Mesodermal cell (in vitro differentiated cells): ENCODE measurements at regions not wholly inside any gene's neighbourhood (a gene's known extent, or its start where the extent isn't known, plus 50 kb on each side); places are given as distances from the start of the nearest gene placed in this dataset.

Experiments
- H3K27ac ChIP-seq: 2 replicates; pipeline ENCODE4 v1.7.0; 2013; ENCODE audit warnings: mild to moderate bottlenecking, low read depth, low read length, moderate library complexity; ENCODE audit not compliant: severe bottlenecking
- H3K36me3 ChIP-seq: 2 replicates; pipeline ENCODE4 v1.7.1; 2013; ENCODE audit warnings: mild to moderate bottlenecking, low read length, moderate library complexity; ENCODE audit not compliant: control insufficient read depth, insufficient read depth
- H3K4me1 ChIP-seq: one replicate; pipeline ENCODE4 v1.7.1; 2013; ENCODE audit warnings: mild to moderate bottlenecking, low read length; ENCODE audit not compliant: insufficient read depth, control insufficient read depth, poor library complexity, severe bottlenecking
- H3K4me3 ChIP-seq: 2 replicates; pipeline ENCODE4 v1.7.0; 2013; ENCODE audit warnings: low read length, control low read depth, mild to moderate bottlenecking; ENCODE audit not compliant: insufficient read depth, poor library complexity, severe bottlenecking; ENCODE audit errors: extremely low read depth
- H3K9me3 ChIP-seq: 2 replicates; pipeline ENCODE4 v1.7.1; 2013; ENCODE audit warnings: mild to moderate bottlenecking, low read length, moderate library complexity; ENCODE audit not compliant: control insufficient read depth
- WGBS, 2 experiments: methylation state at CpG; one replicate each; pipeline ENCODE4 v1.1.5; 2013; ENCODE audit warnings: missing lambda C conversion rate in 2 of 2; ENCODE audit not compliant: insufficient coverage in 2 of 2; 5-methylcytosine and 5-hydroxymethylcytosine counted together

GRCh38 chr13:73988461-73988860, 145.7 kb downstream of the KLF12 start:
- no peaks in the 10 kb centered on the region for H3K36me3 ChIP-seq
- WGBS, 2 experiments, result 100% methylated on average over 1 of the region's 1 CpG
- no peak overlapping the region for H3K4me3 ChIP-seq
- no peaks in the 10 kb centered on the region for H3K4me1 ChIP-seq
- no peak overlapping the region for H3K27ac ChIP-seq
- H3K9me3 ChIP-seq, result no peaks in the 10 kb centered on the region

- no peaks in the 10 kb centered on the region for H3K36me3 ChIP-seq
- H3K4me1 ChIP-seq, result no peaks in the 10 kb centered on the region
- no peak overlapping the region for H3K4me3 ChIP-seq
- H3K27ac ChIP-seq, result no peak overlapping the region
- H3K9me3 ChIP-seq, result no peaks in the 10 kb centered on the region
- no CpG with 5 or more reads among the region's 1 CpG for WGBS, 2 experiments
These were observed 146.6 kb downstream of the KLF12 start for GRCh38 chr13:73987618-73988017.

DNA sequence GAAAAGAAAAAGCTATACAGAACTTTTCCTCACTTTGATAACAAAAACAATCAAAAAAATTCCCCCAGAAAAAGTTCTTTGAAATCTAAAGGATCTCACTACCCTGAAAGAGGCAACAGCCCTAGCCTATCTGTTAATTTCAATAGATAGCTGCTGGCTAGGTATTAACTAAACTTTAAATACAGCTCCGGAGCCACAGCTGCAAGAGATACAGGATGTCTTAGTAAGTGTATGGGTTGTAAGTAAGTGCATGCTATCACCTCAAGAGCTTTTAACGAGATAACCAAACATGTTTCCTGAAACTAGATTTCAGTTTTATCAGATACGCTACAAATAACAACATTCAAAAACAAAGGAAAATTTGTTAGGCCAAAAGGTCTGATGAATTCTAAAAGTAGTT, 148.4 kb downstream of the KLF12 start:
- H3K9me3 ChIP-seq, result no peaks in the 10 kb centered on the region
- H3K4me1 ChIP-seq, result no peaks in the 10 kb centered on the region
- H3K36me3 ChIP-seq, result no peaks in the 10 kb centered on the region
- no CpG with 5 or more reads among the region's 3 CpGs for WGBS, 2 experiments
- H3K4me3 ChIP-seq, result no peak overlapping the region
- no peak overlapping the region for H3K27ac ChIP-seq

GRCh38 chr13:73984949-73985691, 149.1 kb downstream of the KLF12 start:
- H3K9me3 ChIP-seq, result no peaks in the 10 kb centered on the region
- H3K4me3 ChIP-seq, result no peak overlapping the region
- H3K27ac ChIP-seq, result peak overlapping the region; percentile 25
- H3K4me1 ChIP-seq, result no peaks in the 10 kb centered on the region
- no peaks in the 10 kb centered on the region for H3K36me3 ChIP-seq
- 79 to 85% methylated on average over 10 to 11 of the region's 11 CpGs for WGBS, 2 experiments

DNA sequence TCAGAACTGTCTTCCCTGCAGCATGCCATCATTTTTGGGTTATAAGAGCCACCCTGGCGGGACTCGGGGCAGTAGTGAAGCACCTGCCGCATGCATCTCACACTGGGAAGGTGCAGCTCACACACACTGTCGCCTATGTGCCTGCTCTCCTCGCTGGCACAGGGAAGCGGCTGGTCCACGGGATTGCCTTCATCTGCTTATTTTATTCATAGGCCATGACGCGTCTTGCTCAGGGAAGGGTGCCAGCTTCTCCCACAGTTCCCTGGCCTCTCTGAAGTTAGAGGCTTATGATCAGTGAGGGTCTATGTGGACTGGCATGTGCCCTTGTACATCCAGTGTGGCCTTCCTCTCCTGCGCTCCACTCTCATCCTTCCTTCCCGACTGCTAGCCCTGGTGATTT, 150.0 kb downstream of the KLF12 start:
- H3K4me1 ChIP-seq, result no peaks in the 10 kb centered on the region
- 87 to 94% methylated on average over 11 of the region's 11 CpGs for WGBS, 2 experiments

DNA sequence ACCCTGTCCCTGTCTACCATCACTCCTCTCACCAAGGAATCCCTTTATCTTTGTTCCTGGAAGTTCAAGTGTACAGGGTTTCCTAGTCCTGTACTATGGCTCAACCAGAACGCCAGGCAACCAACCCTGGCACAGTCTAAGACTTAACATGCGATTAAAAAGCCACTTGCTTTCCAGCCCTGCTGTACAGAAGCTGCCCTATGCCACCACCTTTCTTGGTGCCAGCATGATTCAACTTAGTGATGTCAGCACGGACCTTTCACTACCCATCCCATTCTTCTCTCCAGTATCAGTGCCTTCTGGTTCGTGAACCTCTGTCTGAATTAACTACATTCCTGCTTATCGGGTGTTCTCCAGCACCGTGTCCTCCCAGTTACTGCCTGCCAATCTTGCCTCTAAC, 151.1 kb downstream of the KLF12 start:
- Histone ChIP-seq H3K27ac (no peak overlapping the region), H3K4me1 (no peaks in the 10 kb centered on the region), H3K9me3 (no peaks in the 10 kb centered on the region), H3K36me3 (no peaks in the 10 kb centered on the region), H3K4me3 (no peak overlapping the region)
- 87 to 89% methylated on average over 6 of the region's 6 CpGs for WGBS, 2 experiments

More for the DNA sequence above, 150.0 kb downstream of the KLF12 start:
- Histone ChIP-seq H3K9me3 (no peaks in the 10 kb centered on the region), H3K27ac (no peak overlapping the region), H3K4me3 (no peak overlapping the region), H3K36me3 (no peaks in the 10 kb centered on the region)

DNA sequence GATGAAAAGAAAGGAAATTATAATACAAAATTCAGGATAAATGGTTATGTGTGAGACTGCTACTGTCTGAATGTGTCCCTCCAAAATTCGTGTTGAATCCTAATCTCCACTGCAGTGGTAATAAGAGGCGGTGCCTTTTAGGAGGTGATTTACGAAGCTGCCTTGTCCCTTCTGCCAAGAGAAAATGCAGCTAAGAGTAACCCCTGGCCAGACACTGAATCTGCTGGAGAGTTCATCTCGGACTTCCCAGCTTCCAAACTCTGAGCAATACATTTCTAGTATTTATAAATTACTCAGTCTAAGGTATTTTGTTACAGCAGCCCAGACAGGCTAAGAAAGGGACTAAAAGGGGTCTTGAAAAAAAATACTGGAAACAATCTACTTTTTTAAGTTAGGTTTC, 152.6 kb downstream of the KLF12 start:
- Histone ChIP-seq H3K27ac (no peak overlapping the region), H3K36me3 (no peaks in the 10 kb centered on the region)
- 61 to 76% methylated on average over 2 to 3 of the region's 4 CpGs for WGBS, 2 experiments

DNA sequence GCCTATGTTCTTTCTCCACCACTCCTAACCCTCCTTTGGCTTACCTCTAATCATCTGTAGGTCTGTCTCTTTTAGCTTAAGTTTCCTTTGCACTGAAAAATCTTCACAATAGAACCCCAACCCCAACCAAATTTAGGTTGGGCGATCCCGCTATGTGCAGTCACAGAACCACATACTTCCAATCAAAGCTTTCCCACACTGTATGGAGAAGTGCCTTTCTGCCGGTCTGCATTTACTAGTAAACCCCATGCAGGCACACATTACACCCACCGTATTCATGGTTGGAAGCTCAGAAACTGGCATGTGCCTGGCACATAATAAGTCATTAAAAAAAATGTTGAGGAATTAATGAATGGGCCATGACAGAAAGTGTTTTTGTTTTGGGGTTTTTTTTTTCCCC, 158.4 kb downstream of the KLF12 start:
- Histone ChIP-seq H3K4me3 (no peak overlapping the region), H3K36me3 (no peaks in the 10 kb centered on the region), H3K4me1 (no peaks in the 10 kb centered on the region), H3K9me3 (peaks cover 5% of the 10 kb centered on the region), H3K27ac (no peak overlapping the region)
- WGBS, 2 experiments, result 67 to 93% methylated on average over 1 to 2 of the region's 4 CpGs

More for the DNA sequence above, 152.6 kb downstream of the KLF12 start:
- Histone ChIP-seq H3K4me3 (no peak overlapping the region), H3K4me1 (no peaks in the 10 kb centered on the region), H3K9me3 (no peaks in the 10 kb centered on the region)

DNA sequence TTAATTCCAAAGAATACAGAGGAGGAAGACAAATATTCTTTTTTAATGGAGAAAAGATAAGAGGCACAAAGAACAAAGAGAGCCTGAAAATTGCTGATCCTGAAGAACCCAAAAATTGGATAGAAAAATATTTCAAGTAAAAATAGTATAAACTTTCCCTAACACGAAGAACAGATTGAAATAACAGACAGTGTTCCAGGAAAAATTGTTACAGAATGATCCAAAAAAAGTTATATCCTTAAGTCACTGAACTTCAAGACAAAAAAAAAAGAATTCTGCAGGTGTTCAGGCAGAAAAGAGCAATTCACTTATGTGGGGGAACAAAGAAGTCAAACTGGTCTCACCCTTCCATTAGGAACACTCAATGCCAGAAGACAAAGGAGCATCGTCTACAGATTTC, 160.2 kb downstream of the KLF12 start:
- Histone ChIP-seq H3K27ac (no peak overlapping the region), H3K9me3 (peaks cover 5% of the 10 kb centered on the region), H3K4me1 (no peaks in the 10 kb centered on the region), H3K36me3 (no peaks in the 10 kb centered on the region), H3K4me3 (no peak overlapping the region)
- WGBS, 2 experiments, result no CpG with 5 or more reads among the region's 2 CpGs

DNA sequence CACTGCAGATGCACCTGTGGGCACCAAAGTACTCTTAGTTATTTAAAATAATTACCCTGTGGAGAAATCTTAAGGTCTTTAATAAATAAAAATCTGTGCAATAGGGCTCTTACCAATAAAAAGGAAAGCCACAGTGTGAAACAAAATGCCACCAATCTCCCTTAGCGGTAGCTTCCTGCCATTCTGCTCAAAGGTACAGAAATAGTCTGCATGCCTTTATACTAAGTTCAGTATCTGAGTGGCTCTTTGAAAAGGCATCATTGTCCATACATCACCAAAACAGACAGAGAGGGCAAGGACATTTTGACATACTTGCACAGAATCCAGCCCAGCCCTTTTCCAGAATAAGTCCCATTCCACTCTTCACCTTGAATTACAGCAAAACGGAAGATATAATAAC, 161.0 kb downstream of the KLF12 start:
- 80% methylated on average over 1 of the region's 2 CpGs; no CpG with 5 or more reads in 1 of the 2 experiments for WGBS, 2 experiments
- no peaks in the 10 kb centered on the region for H3K4me1 ChIP-seq
- no peaks in the 10 kb centered on the region for H3K36me3 ChIP-seq
- H3K9me3 ChIP-seq, result peaks cover 5% of the 10 kb centered on the region
- no peak overlapping the region for H3K27ac ChIP-seq
- no peak overlapping the region for H3K4me3 ChIP-seq

- H3K4me3 ChIP-seq, result no peak overlapping the region
- WGBS, 2 experiments, result 90 to 97% methylated on average over 4 to 5 of the region's 7 CpGs
These were observed 161.7 kb downstream of the KLF12 start for GRCh38 chr13:73972545-73972944.

More at GRCh38 chr13:73972545-73972944, 161.7 kb downstream of the KLF12 start:
- Histone ChIP-seq H3K27ac (no peak overlapping the region), H3K9me3 (peaks cover 5% of the 10 kb centered on the region), H3K36me3 (no peaks in the 10 kb centered on the region), H3K4me1 (no peaks in the 10 kb centered on the region)
